CD14-positive monocyte (primary cell): ENCODE measurements at regions not wholly inside any gene's neighbourhood (a gene's known extent, or its start where the extent isn't known, plus 50 kb on each side); places are given as distances from the start of the nearest gene placed in this dataset.

Source experiments
- DNase-seq, 3 donors: peaks; one replicate each; pipeline ENCODE4 v3.0.0-alpha.2; 2011 to 2022
- H2AFZ ChIP-seq: 2 replicates; pipeline ENCODE4 v1.6.0; 2012; ENCODE audit warnings: mild to moderate bottlenecking, low read depth, low read length, inconsistent platforms; ENCODE audit not compliant: insufficient read depth, poor library complexity, severe bottlenecking
- H3K27ac ChIP-seq, 2 donors: 1 replicate in 1 of 2; 2 replicates in 1 of 2; pipeline ENCODE4 v1.5.1; 2012 to 2013; ENCODE audit warnings: low read length in 2 of 2, control low read depth in 1 of 2, inconsistent platforms in 1 of 2, low read depth in 1 of 2, mild to moderate bottlenecking in 1 of 2
- H3K27me3 ChIP-seq, 2 donors: one replicate each; pipeline versions ENCODE4 v1.6.0 to v1.6.1; 2011 to 2013; ENCODE audit warnings: low read length in 2 of 2; ENCODE audit not compliant: control insufficient read depth in 2 of 2, insufficient read depth in 2 of 2
- H3K36me3 ChIP-seq, 2 donors: replicated peaks in 1 of 2; 1 replicate in 1 of 2; 2 replicates in 1 of 2; pipeline versions ENCODE4 v1.5.1 to v1.6.1; 2012 to 2013; ENCODE audit warnings: low read length in 2 of 2, control low read depth in 1 of 2, inconsistent platforms in 1 of 2, mild to moderate bottlenecking in 1 of 2; ENCODE audit not compliant: insufficient read depth in 2 of 2, control insufficient read depth in 1 of 2
- H3K4me1 ChIP-seq, 2 donors: 1 replicate in 1 of 2; 2 replicates in 1 of 2; pipeline versions ENCODE4 v1.5.1 to v1.6.1; 2012 to 2013; ENCODE audit warnings: low read length in 2 of 2, control low read depth in 1 of 2, inconsistent platforms in 1 of 2, mild to moderate bottlenecking in 1 of 2, moderate library complexity in 1 of 2; ENCODE audit not compliant: insufficient read depth in 2 of 2, control insufficient read depth in 1 of 2
- H3K4me2 ChIP-seq: replicated peaks from 2 replicates; pipeline ENCODE3; 2012; ENCODE audit warnings: low read length, moderate library complexity, mild to moderate bottlenecking; ENCODE audit not compliant: poor library complexity, severe bottlenecking; ENCODE audit errors: extremely low read depth
- H3K4me3 ChIP-seq, 3 experiments: fragments of 200-600 bp in 1 of 3; sonication (generic) in 1 of 3; replicated peaks in 1 of 3; 1 replicate in 2 of 3; 2 replicates in 1 of 3; pipeline ENCODE4 v1.5.1; 2011 to 2013; ENCODE audit warnings: low read length in 3 of 3, mild to moderate bottlenecking in 3 of 3, control low read depth in 2 of 3, low read depth in 2 of 3, inconsistent platforms in 1 of 3, moderate library complexity in 1 of 3
- H3K79me2 ChIP-seq: 2 replicates; pipeline ENCODE4 v1.6.0; 2012; ENCODE audit warnings: mild to moderate bottlenecking, control low read depth, inconsistent platforms, low read length, moderate library complexity; ENCODE audit not compliant: insufficient read depth
- H3K9ac ChIP-seq: 2 replicates; pipeline ENCODE4 v1.6.0; 2017; ENCODE audit warnings: low read length, mild to moderate bottlenecking; ENCODE audit not compliant: insufficient read depth, poor library complexity, severe bottlenecking
- H3K9me3 ChIP-seq, 2 donors: replicated peaks in 1 of 2; 1 replicate in 1 of 2; 2 replicates in 1 of 2; pipeline versions ENCODE4 v1.5.1 to v1.6.1; 2012 to 2013; ENCODE audit warnings: low read length in 2 of 2, control low read depth in 1 of 2; ENCODE audit not compliant: control insufficient read depth in 1 of 2, insufficient read depth in 1 of 2
- H4K20me1 ChIP-seq: 2 replicates; pipeline ENCODE4 v1.6.0; 2012; ENCODE audit warnings: mild to moderate bottlenecking, low read length, control low read depth, moderate library complexity; ENCODE audit not compliant: insufficient read depth
- H3K27ac Mint-ChIP-seq, 7 donors: one replicate each; pipeline ENCODE4 v1.8.0; 2020; ENCODE audit warnings: mild to moderate bottlenecking in 7 of 7, mixed read lengths in 7 of 7, moderate library complexity in 6 of 7, inconsistent platforms in 2 of 7
- H3K27me3 Mint-ChIP-seq, 3 donors: one replicate each; pipeline ENCODE4 v1.8.0; 2021 to 2022; ENCODE audit warnings: low read depth in 3 of 3, mild to moderate bottlenecking in 3 of 3, mixed read lengths in 3 of 3, moderate library complexity in 3 of 3, inconsistent platforms in 1 of 3
- H3K36me3 Mint-ChIP-seq, 2 donors: one replicate each; pipeline ENCODE4 v1.8.0; 2020; ENCODE audit warnings: mixed read lengths in 2 of 2, inconsistent platforms in 1 of 2, mild to moderate bottlenecking in 1 of 2
- H3K4me1 Mint-ChIP-seq: one replicate; pipeline ENCODE4 v1.8.0; 2020; ENCODE audit warnings: mild to moderate bottlenecking, mixed read lengths
- H3K4me3 Mint-ChIP-seq, 2 donors: one replicate each; pipeline ENCODE4 v1.8.0; 2020; ENCODE audit warnings: mild to moderate bottlenecking in 2 of 2, mixed read lengths in 2 of 2, moderate library complexity in 1 of 2
- H3K9me3 Mint-ChIP-seq, 7 donors: one replicate each; pipeline ENCODE4 v1.8.0; 2020 to 2022; ENCODE audit warnings: mixed read lengths in 7 of 7, mild to moderate bottlenecking in 6 of 7, moderate library complexity in 6 of 7, inconsistent platforms in 2 of 7
- CTCF ChIP-seq: fragments of 200-600 bp; IDR thresholded peaks from one replicate; pipeline ENCODE4 v1.8.0; 2022; ENCODE audit warnings: antibody characterized with exemption, mild to moderate bottlenecking
- WGBS: methylation state at CpG from one replicate; pipeline ENCODE4 v1.1.5; 2013; ENCODE audit warnings: missing lambda C conversion rate; ENCODE audit not compliant: insufficient coverage; 5-methylcytosine and 5-hydroxymethylcytosine counted together
- intact Hi-C, 2 donors: fragments of 100-400 bp; cut with micrococcal nuclease; formaldehyde crosslinking; loops; one replicate each; pipeline versions ENCODE4 v1.15.0 to v1.15.1; 2023

GRCh38 chr2:9078405-9078804, 74.9 kb upstream of the MBOAT2 start:
- Mint-ChIP-seq H3K4me3 (no peak overlapping the region), H3K4me1 (no peaks in the 10 kb centered on the region), H3K36me3 (no peaks in the 10 kb centered on the region), H3K27ac (no peak overlapping the region), H3K9me3 (peaks cover 4 to 18% (median 11%) of the 10 kb centered on the region in 7 donors), H3K27me3 (peaks cover 0 to 4% (median 4%) of the 10 kb centered on the region in 3 donors)
- no peak overlapping the region for H3K27ac ChIP-seq
- no peaks in the 10 kb centered on the region for H3K27me3 ChIP-seq
- no peak for TF ChIP-seq CTCF
- no CpG with 5 or more reads among the region's 8 CpGs for WGBS
- no peaks in the 10 kb centered on the region for H3K36me3 ChIP-seq
- H3K79me2 ChIP-seq = no peaks in the 10 kb centered on the region
- no peaks in the 10 kb centered on the region for H3K4me1 ChIP-seq
- intact Hi-C loops = no loop called here
- no peak overlapping the region for H3K4me3 ChIP-seq
- H4K20me1 ChIP-seq = no peaks in the 10 kb centered on the region
- no peak overlapping the region for H2AFZ ChIP-seq
- no peak for DNase-seq
- H3K9me3 ChIP-seq = peaks cover 0 to 3% of the 10 kb centered on the region in 2 donors
- H3K4me2 ChIP-seq = no peak overlapping the region
- no peak overlapping the region for H3K9ac ChIP-seq

- 94% methylated on average over 2 of the region's 2 CpGs for WGBS
- Histone ChIP-seq H3K9ac (no peak overlapping the region), H2AFZ (no peak overlapping the region), H3K36me3 (no peaks in the 10 kb centered on the region), H3K27me3 (no peaks in the 10 kb centered on the region), H3K4me2 (no peak overlapping the region), H3K27ac (no peak overlapping the region), H3K4me1 (no peaks in the 10 kb centered on the region), H3K79me2 (no peaks in the 10 kb centered on the region), H3K9me3 (no peaks in the 10 kb centered on the region), H4K20me1 (no peaks in the 10 kb centered on the region), H3K4me3 (no peak overlapping the region)
- H3K27me3 Mint-ChIP-seq = peaks cover 0 to 4% (median 2%) of the 10 kb centered on the region in 3 donors
- no peak overlapping the region for H3K4me3 Mint-ChIP-seq
- peak overlapping the region in 1 of 7 donors; percentile 72 for H3K27ac Mint-ChIP-seq
- no peak for TF ChIP-seq CTCF
- H3K36me3 Mint-ChIP-seq = no peaks in the 10 kb centered on the region
- H3K4me1 Mint-ChIP-seq = no peaks in the 10 kb centered on the region
- no peak for DNase-seq
- intact Hi-C loops = no loop called here
- peaks cover 4 to 18% (median 11%) of the 10 kb centered on the region in 7 donors for H3K9me3 Mint-ChIP-seq
Observed at GRCh38 chr2:9077691-9078090, 74.2 kb upstream of the MBOAT2 start.
